Endothelial cell of hepatic sinusoid (primary cell): ENCODE measurements at regions not wholly inside any gene's neighbourhood (a gene's known extent, or its start where the extent isn't known, plus 50 kb on each side); places are given as distances from the start of the nearest gene placed in this dataset.
"Not testable (repeated sequence)": the region's sequence is repeated elsewhere in the genome, so short reads cannot be mapped to it uniquely, and the experiment has no call there.

Source experiments
- in situ Hi-C: cut with HindIII; loops from 2 replicates; pipeline ENCODE4 v1.10.0; 2017; ENCODE audit warnings: low sequenced_read_pairs

DNA sequence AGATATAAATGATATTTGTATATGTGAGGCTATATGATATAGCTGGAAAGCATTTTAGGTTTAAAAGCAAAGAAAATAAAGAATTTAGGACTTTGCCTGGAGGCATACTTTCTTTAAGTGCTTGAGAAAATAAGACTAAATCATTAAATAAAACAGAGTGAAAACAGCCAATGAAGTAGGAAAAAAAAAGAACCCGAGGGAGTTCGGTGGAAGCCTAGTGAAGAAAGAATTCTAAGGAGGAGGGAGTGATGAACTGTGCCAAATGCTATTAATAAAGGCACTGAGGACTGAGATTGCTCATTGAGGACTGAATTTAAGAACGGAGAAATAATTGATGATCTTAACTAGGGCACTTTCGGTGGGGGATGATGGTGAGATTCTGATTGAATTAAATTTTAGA, 573.5 kb downstream of the DSC3 start:
- in situ Hi-C loops: no loop called here

DNA sequence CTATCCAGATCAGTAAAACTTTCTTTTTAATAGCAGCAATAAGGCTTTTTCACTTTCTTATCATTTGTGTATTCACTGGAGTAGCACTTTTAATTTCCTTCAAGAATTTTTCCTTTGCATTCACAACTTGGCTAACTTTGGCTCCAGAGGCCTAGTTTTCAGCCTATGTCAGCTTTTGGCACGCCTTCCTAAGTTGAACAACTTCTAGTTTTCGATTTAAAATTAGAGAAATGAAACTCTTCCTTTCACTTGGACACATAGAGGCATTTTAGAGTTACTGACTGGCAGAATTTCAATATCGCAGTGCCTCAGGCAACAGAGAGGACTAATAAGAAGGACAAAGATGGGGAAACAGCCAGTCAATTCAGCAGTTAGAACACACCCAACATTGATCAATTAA, 577.4 kb downstream of the DSC3 start:
- in situ Hi-C loops: no loop called here

DNA sequence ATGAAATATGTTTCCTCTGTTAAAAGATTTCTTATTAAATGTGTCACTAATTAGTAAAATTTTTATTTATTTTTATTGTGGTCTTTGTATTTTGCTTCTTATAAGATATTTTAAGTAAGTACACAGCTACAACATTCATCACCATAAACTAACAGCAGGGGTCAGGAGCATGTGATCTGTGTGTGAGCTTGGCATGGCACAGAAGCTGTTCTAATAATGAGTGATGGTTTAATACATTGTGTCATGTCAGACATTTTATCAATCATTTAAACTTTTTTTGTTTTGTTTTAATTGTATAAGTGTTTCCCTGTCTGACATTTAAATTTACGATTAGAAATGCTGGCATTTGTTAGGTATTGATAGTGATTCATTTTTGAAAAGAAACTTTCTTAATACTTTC, 585.4 kb downstream of the DSC3 start:
- in situ Hi-C loops: no loop called here

DNA sequence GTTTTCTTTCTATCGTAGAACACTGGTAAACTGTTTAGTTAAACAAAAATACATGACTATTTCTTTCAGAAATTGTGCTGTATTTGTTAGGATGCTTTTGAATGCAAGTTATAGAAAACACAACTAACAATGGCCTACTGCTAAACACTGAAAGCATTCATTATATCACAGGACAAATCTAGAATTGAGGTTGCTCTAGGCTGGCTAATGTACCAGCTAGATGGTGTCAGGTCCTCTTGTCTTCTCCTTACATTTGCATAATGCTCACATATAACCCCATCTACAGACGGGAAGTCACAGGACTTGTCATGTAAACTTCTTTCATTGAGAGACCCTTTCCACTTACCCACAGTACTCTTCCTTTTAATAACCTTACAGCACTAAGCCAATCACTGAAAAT, 586.8 kb downstream of the DSC3 start:
- in situ Hi-C loops: no loop called here

DNA sequence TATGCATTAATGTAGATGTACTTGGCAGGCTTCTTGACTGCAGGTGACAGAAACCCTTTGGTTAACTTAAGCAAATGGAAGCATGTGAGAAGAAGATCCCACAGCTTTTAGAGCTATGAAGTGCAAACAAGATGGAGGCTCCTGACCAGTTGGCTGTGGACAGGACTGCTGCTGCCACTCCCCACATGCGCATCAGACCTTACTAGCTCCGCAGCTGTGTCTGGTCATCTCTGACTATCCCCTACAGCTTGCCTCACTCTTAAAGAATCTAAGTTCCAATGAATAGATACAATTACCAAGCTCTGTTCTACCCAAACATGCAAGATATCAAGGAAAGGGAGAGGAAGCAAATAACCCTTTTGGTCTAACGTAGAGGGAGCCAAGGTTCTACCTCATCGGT, 587.6 kb downstream of the DSC3 start:
- in situ Hi-C loops: no loop called here

DNA sequence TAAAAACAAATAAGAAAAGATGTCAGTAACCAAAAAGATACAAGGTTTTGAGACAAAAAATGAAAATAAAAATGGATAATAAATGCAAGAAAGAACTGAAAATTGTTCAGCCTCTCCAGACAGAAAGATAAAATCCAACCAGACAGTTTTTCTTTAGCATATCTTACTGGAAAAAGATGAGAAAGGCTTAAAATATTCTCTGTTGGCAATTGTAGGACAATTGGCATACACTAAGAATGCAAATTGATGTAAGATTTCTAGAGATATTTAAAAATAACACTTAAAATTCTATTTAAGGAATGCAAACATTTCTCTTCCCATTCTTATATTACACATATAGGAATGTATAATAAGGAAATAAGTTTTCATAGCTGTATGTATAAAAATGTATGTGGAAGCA, 590.6 kb downstream of the DSC3 start:
- in situ Hi-C loops: no loop called here

- in situ Hi-C loops: no loop called here
Observed at GRCh38 chr18:30450927-30451326, 591.6 kb downstream of the DSC3 start.

DNA sequence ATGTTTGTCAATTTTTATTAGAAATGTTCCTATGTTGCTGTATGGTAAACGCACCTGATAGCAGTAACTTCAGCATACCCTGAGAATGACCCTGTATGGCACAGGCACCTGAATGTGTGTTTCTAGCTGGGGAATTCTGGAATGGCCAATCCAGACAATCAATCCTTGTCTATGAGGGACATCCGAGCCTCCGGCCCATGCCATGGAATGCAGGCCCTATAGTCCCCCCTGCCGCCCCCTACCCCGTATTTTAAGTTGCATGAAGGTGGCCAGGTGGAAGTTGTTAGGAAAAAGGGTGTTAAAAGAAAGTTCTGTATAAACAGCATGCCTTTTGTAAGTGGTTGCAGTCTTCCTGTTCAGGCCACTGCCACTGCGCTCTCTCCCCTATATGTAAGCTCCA, 595.9 kb downstream of the DSC3 start:
- in situ Hi-C loops: no loop called here

DNA sequence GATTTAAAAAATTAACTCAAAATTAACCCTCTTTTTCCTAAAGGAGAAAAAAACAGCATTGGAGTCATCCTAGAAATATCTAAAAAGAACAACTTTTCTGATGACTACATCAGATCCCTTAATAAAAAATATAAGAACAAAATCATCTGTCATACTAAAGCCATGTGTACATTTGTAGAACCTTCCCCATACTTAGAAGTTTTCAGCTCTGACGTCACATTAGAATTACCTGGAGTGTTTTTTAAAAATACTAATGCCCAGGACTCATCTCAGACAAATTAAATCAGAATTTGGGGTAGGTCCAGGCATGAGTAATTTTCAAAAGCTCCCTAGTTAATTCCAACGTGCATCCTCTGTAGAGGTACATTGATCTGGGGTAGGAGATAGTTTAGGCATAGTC, 598.0 kb downstream of the DSC3 start:
- in situ Hi-C loops: no loop called here

- in situ Hi-C loops: no loop called here
Observed at GRCh38 chr18:30440351-30440750, 602.2 kb downstream of the DSC3 start.

- in situ Hi-C loops: no loop called here
Observed at GRCh38 chr18:30439174-30439573, 603.4 kb downstream of the DSC3 start.

DNA sequence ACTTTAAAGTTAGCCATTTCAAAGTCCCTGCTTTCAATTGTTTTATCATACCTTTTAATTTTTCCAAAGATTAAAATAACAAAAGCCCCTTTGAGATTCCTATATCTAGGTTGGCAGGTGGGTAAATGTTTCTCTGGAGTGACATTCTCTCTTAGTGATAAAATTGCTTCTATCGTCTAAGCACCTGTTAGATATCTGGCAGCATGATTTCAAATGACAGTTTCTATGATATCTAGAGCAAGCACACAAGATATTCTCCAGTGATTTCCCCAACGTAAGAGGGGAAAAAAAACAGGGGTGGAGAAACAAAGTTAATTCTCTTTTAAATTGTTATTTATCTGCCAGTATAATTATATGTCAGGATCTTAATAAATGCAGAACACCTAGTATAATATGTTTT, 610.2 kb downstream of the DSC3 start:
- in situ Hi-C loops: no loop called here

GRCh38 chr18:30419399-30419798, 623.1 kb downstream of the DSC3 start:
- in situ Hi-C loops: not testable (repeated sequence)

DNA sequence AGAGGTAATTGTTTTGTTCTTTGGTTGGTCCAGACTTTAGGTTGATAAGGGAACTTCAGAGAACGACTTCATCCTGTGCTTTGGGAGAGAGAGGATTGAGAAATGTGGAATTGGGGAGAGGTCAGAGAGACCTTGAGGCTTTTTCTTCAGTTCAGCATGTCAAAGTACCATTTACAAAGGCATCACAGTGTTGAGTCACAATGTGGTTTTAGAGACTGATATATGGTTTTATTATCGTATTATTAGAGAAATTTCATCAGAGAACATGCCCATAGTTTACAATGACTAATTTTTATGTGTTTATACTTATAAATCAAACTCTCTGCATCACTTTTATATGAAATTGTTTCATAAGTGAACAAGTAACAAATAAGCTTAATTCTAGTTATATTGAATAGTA, 626.6 kb downstream of the DSC3 start:
- in situ Hi-C loops: no loop called here

- in situ Hi-C loops: no loop called here
Observed at GRCh38 chr18:30409120-30409519, 633.4 kb downstream of the DSC3 start.

DNA sequence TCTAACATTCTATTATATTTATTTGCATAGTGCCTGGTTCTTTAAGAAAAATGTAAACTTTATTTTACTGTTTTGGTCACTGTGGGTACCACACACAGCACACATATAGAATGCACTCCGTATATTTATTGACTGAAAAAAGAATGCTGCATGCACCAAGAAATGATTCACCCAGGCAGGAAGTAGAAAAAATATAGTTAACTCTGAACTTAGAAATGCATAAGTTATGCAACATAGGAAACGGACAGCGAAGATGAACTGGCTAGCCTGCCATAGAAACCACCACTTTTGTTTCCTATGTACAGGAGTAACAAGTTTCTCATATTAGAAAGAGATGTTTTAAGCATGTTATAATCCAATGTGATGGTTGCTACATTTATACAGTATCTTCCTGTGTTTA, 635.8 kb downstream of the DSC3 start:
- in situ Hi-C loops: no loop called here

GRCh38 chr18:30405038-30405437, 637.5 kb downstream of the DSC3 start:
- in situ Hi-C loops: no loop called here

DNA sequence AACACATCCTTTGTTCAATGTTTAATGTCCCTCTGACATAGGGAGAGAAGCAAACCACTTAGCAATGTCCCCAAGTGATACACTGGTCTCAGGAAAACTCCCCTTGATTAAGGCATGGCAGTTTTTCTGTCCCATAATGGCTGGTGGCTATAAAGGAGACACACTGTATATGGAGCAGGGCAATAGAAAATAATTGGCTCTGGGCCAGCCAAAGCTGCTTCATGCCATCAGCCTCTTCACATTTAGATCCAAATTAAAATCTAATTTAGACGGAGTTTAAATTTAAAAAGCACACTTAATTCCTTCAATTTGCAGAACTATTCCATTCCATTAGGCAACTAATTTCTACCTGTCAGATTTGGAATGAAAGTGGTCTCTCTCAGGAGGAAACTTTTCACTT, 638.1 kb downstream of the DSC3 start:
- in situ Hi-C loops: no loop called here

DNA sequence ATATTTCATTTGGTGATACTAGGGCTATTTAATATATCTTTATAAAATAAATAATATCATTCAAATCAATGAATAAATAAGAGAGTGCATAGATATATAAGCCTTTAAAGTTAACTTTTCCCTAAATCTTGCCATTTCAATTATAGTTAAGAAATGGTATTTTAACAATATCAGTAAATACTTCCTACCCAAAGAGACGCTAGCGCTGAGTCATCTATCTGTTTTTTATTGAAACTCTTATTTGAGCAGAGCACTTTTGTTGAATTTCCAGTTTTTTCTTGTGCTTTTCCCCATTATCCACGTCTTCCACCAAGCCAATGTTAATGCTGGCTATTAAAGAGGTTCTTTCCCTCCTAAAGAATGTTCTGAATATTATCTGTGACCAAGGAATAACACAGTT, 639.3 kb downstream of the DSC3 start:
- in situ Hi-C loops: no loop called here

DNA sequence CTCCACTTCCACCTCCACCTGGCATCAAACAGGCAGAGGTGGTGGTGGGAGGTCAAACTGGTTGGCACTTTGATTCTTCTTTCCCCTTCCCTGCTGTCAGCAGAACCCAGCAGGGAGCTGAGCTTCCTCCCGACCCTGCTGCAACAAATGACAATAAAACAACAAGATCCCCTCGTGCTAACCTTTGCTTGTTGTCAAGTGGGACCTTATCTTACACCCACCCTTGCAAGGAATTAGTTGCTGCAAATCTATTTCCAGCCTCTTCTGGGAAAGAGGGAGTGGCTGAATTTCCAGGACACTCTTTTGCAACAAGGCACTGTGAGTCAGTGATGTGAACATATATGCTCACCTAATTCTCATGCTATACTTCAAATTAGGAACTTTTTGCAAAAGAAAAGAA, 655.1 kb downstream of the DSC3 start:
- in situ Hi-C loops: no loop called here

DNA sequence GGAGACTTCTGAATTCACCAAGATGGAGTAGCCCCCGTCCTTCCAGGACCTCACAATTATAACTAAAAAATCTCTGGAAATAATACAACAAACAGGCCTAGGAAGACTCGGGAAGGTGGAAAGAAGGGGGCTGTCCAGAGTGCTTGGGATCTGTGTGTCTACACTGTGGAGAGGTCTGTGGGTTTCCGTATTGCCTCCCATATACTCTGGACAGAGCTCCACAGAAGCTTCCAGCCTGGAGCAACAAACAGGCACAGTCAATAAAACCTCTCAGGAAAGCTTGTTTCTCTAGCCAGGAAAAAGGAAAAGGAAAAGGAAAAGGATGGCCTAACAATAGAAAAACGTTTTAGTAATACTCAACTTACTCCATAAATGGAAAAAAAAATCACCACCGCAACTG, 655.9 kb downstream of the DSC3 start:
- in situ Hi-C loops: no loop called here

GRCh38 chr18:30385684-30386083, 656.9 kb downstream of the DSC3 start:
- in situ Hi-C loops: no loop called here

- in situ Hi-C loops: no loop called here
Observed at GRCh38 chr18:30381826-30382225, 660.7 kb downstream of the DSC3 start.

- in situ Hi-C loops: no loop called here
Observed at GRCh38 chr18:30378097-30378496, 664.4 kb downstream of the DSC3 start.
